ENCODE measurements at regions not wholly inside any gene's neighbourhood (a gene's known extent, or its start where the extent isn't known, plus 50 kb on each side); places are given as distances from the start of the nearest gene placed in this dataset.
A peak's percentile ranks its signal among the peaks of the same experiment; 100 is the strongest.

DNA sequence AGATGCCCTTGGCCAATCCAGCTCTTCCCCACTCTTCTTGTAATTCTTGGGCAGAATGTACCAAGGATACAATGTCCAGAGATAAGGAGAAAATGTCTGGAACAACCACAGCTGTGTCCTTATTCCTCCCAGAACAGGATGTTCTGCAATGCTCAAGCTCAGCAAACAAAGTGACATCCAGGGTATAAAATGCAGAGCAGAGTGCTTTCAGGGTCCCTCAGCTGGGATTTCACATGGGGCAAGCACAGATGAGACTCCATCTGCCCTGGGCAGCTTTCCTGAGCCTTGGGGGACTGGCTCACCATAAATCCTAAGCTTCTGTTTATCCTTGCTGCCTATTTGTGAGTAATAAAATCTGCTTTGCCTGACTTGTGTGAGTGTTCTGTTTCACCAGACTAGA is 127.4 kb downstream of the VAPA start:
- TF ChIP-seq, protein P1, sequence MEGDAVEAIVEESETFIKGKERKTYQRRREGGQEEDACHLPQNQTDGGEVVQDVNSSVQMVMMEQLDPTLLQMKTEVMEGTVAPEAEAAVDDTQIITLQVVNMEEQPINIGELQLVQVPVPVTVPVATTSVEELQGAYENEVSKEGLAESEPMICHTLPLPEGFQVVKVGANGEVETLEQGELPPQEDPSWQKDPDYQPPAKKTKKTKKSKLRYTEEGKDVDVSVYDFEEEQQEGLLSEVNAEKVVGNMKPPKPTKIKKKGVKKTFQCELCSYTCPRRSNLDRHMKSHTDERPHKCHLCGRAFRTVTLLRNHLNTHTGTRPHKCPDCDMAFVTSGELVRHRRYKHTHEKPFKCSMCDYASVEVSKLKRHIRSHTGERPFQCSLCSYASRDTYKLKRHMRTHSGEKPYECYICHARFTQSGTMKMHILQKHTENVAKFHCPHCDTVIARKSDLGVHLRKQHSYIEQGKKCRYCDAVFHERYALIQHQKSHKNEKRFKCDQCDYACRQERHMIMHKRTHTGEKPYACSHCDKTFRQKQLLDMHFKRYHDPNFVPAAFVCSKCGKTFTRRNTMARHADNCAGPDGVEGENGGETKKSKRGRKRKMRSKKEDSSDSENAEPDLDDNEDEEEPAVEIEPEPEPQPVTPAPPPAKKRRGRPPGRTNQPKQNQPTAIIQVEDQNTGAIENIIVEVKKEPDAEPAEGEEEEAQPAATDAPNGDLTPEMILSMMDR (IDR thresholded peaks at IDR 0.05; ENCODE audit: borderline replicate concordance, extremely low read depth, insufficient read depth), result no peak
- peak in 2 of 5 donors; percentile 7 to 87 for DNase-seq

DNA sequence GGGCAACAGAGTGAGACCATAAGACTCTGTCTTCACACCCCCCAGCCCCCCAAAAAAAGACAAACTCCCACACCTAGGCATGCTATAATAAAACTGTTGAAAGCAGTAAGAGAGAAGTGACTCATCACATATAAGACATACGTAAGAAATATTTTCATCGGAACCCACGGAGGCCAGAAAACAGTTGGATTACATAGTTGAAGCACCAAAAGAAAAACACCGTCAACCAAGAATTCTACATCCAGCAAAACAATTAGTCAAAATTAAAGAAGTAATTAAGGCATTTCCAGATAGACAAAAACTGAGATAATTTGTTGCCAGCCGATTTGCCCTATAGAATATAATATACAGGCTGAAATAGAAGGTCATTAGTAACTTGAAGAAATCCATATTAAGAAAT is 128.7 kb downstream of the VAPA start:
- Histone ChIP-seq H3K27ac (ENCODE audit: low read depth in 2 of 2, low read length in 2 of 2) (no peak overlapping the region), H3K27me3 (ENCODE audit: control insufficient read depth, insufficient read depth, low read length) (no peaks in the 10 kb centered on the region), H3K9ac (ENCODE audit: low read length in 3 of 3) (no peak overlapping the region), H3K9me3 (ENCODE audit: control insufficient read depth in 2 of 3, insufficient read depth in 1 of 3, low read length in 3 of 3) (peaks cover 0 to 15% (median 3%) of the 10 kb centered on the region in 3 donors), H3K36me3 (ENCODE audit: control insufficient read depth in 2 of 3, insufficient read depth in 3 of 3, low read length in 3 of 3) (no peaks in the 10 kb centered on the region), H3K4me3 (ENCODE audit: low read length in 3 of 3) (no peak overlapping the region), H3K4me1 (ENCODE audit: control insufficient read depth in 2 of 3, insufficient read depth in 2 of 3, low read depth in 1 of 3, low read length in 3 of 3) (no peaks in the 10 kb centered on the region)
- TF ChIP-seq, protein P1 (IDR thresholded peaks at IDR 0.05; ENCODE audit: borderline replicate concordance, extremely low read depth, insufficient read depth), result no peak
- FAIRE-seq (no peak), DNase-seq (no peak)
- intact Hi-C loops (cut with DNase I), result no loop called here

More for the DNA sequence above, 127.4 kb downstream of the VAPA start:
- no peaks in the 10 kb centered on the region for H3K27me3 ChIP-seq (ENCODE audit: control insufficient read depth, insufficient read depth, low read length)
- H3K27ac ChIP-seq (ENCODE audit: low read depth in 2 of 2, low read length in 2 of 2), result no peak overlapping the region
- no peak overlapping the region for H3K4me3 ChIP-seq (ENCODE audit: low read length in 3 of 3)
- intact Hi-C loops (cut with DNase I), result no loop called here
- no peaks in the 10 kb centered on the region for H3K36me3 ChIP-seq (ENCODE audit: control insufficient read depth in 2 of 3, insufficient read depth in 3 of 3, low read length in 3 of 3)
- no peak for FAIRE-seq
- no peak overlapping the region for H3K9ac ChIP-seq (ENCODE audit: low read length in 3 of 3)
- peaks cover 0 to 15% (median 3%) of the 10 kb centered on the region in 3 donors for H3K9me3 ChIP-seq (ENCODE audit: control insufficient read depth in 2 of 3, insufficient read depth in 1 of 3, low read length in 3 of 3)
- no peaks in the 10 kb centered on the region for H3K4me1 ChIP-seq (ENCODE audit: control insufficient read depth in 2 of 3, insufficient read depth in 2 of 3, low read depth in 1 of 3, low read length in 3 of 3)

DNA sequence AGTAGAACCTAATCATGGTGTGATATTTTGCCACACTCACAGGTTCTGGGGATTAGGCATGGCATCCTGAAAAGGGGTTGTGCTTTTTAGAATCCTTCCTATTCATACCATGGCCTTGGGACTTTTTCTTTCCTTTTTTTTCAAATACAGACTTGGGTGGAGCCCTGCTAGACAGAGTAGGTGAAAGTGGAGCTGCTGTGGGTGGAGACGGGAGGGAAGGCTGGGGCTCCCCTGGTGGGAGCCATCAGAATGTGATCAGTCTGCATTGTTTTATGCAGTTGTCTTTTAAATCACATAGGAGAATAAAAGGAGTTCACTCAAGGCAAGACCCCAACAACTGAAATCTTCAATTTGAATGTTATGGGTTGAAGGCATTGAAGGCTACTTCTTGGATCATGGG is 130.2 kb downstream of the VAPA start:
- Histone ChIP-seq H3K36me3 (ENCODE audit: control insufficient read depth in 2 of 3, insufficient read depth in 3 of 3, low read length in 3 of 3) (no peaks in the 10 kb centered on the region), H3K27ac (ENCODE audit: low read depth in 2 of 2, low read length in 2 of 2) (no peak overlapping the region), H3K27me3 (ENCODE audit: control insufficient read depth, insufficient read depth, low read length) (no peaks in the 10 kb centered on the region), H3K9ac (ENCODE audit: low read length in 3 of 3) (no peak overlapping the region), H3K9me3 (ENCODE audit: control insufficient read depth in 2 of 3, insufficient read depth in 1 of 3, low read length in 3 of 3) (peaks cover 0 to 15% (median 3%) of the 10 kb centered on the region in 3 donors), H3K4me3 (ENCODE audit: low read length in 3 of 3) (no peak overlapping the region), H3K4me1 (ENCODE audit: control insufficient read depth in 2 of 3, insufficient read depth in 2 of 3, low read depth in 1 of 3, low read length in 3 of 3) (no peaks in the 10 kb centered on the region)
- TF ChIP-seq, protein P1 (IDR thresholded peaks at IDR 0.05; ENCODE audit: borderline replicate concordance, extremely low read depth, insufficient read depth), result no peak
- intact Hi-C loops (cut with DNase I), result no loop called here
- DNase-seq (no peak), FAIRE-seq (no peak)

DNA sequence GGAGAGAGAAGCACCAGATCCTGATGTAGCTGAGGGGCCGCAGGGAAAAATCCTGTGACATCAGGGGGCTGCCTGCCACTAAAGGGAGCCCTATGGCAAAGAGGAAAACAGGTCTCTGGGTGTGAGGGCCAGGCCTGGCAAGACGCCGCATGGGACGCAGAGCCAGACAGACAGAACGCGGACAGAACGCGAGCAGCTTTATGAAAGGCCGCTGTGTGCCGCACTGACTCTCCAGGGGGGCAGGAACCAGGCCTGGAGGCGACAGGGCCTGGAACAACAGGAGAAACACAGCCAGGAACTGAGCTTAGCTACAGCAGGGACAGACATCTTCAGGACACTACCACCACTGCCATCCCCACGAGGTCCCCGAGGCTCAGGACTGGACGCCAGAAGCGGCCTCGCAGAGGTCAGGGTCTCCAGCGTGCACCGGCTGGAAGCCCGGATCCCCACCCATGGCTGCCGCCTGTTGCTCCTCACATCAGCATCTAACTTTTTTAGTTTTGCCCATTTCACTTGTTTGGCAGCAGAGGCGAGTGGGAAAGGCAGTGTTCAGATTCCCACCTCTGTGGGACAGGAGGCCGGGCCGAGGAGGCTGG is 131.6 kb downstream of the VAPA start:
- H3K27ac ChIP-seq (ENCODE audit: low read depth in 2 of 2, low read length in 2 of 2), result no peak overlapping the region

More for the DNA sequence above, 131.6 kb downstream of the VAPA start:
- Histone ChIP-seq H3K27me3 (ENCODE audit: control insufficient read depth, insufficient read depth, low read length) (no peaks in the 10 kb centered on the region), H3K9me3 (ENCODE audit: control insufficient read depth in 2 of 3, insufficient read depth in 1 of 3, low read length in 3 of 3) (peaks cover 0 to 15% (median 3%) of the 10 kb centered on the region in 3 donors), H3K4me3 (ENCODE audit: low read length in 3 of 3) (no peak overlapping the region), H3K9ac (ENCODE audit: low read length in 3 of 3) (no peak overlapping the region), H3K36me3 (ENCODE audit: control insufficient read depth in 2 of 3, insufficient read depth in 3 of 3, low read length in 3 of 3) (no peaks in the 10 kb centered on the region), H3K4me1 (ENCODE audit: control insufficient read depth in 2 of 3, insufficient read depth in 2 of 3, low read depth in 1 of 3, low read length in 3 of 3) (no peaks in the 10 kb centered on the region)
- DNase-seq, result peak in 1 of 5 donors; percentile 21
- FAIRE-seq, result no peak
- intact Hi-C loops (cut with DNase I), result no loop called here
- TF ChIP-seq, protein P1 (IDR thresholded peaks at IDR 0.05; ENCODE audit: borderline replicate concordance, extremely low read depth, insufficient read depth), result no peak

All from kidney (tissue), 13 donors.